Astrocyte of the spinal cord (primary cell): ENCODE measurements at regions not wholly inside any gene's neighbourhood (a gene's known extent, or its start where the extent isn't known, plus 50 kb on each side); places are given as distances from the start of the nearest gene placed in this dataset.

Experiments
- DNase-seq: peaks from one replicate; pipeline ENCODE4 v3.0.0; 2011; ENCODE audit warnings: low read depth, low spot score
- H3K4me3 ChIP-seq: 2 replicates; pipeline ENCODE4 v1.5.1; 2011; ENCODE audit warnings: low read depth, mild to moderate bottlenecking, low read length, moderate library complexity
- CTCF ChIP-seq: IDR thresholded peaks from 2 replicates; pipeline ENCODE4 v1.5.1; 2012; ENCODE audit warnings: low read depth, mild to moderate bottlenecking, low read length, inconsistent platforms
- in situ Hi-C: cut with HindIII; loops from 2 replicates; pipeline ENCODE4 v1.10.0; 2017; ENCODE audit warnings: low sequenced_read_pairs

- H3K4me3 ChIP-seq, result no peak overlapping the region
- peak; percentile 62 for DNase-seq
- in situ Hi-C loops, result no loop called here
- TF ChIP-seq CTCF, result no peak
Observed at GRCh38 chr3:16085884-16086608, 88.4 kb upstream of the GALNT15 start.

GRCh38 chr3:16086690-16087089, 87.8 kb upstream of the GALNT15 start:
- in situ Hi-C loops, result no loop called here
- TF ChIP-seq CTCF, result no peak
- DNase-seq, result no peak
- no peak overlapping the region for H3K4me3 ChIP-seq

- DNase-seq, result peak; percentile 16
- in situ Hi-C loops, result no loop called here
- TF ChIP-seq CTCF, result no peak
Observed at GRCh38 chr3:16088496-16088895, 86.0 kb upstream of the GALNT15 start.

GRCh38 chr3:16089521-16089920, 85.0 kb upstream of the GALNT15 start:
- no peak for TF ChIP-seq CTCF
- DNase-seq, result no peak
- in situ Hi-C loops, result no loop called here
- no peak overlapping the region for H3K4me3 ChIP-seq

More at GRCh38 chr3:16088496-16088895, 86.0 kb upstream of the GALNT15 start:
- H3K4me3 ChIP-seq, result no peak overlapping the region

- in situ Hi-C loops, result no loop called here
- peak; percentile 96 for DNase-seq
- no peak overlapping the region for H3K4me3 ChIP-seq
- TF ChIP-seq CTCF, result no peak
Observed at GRCh38 chr3:16090024-16090423, 84.5 kb upstream of the GALNT15 start.

GRCh38 chr3:16090706-16091105, 83.8 kb upstream of the GALNT15 start:
- in situ Hi-C loops, result no loop called here
- peak; percentile 9 for DNase-seq
- TF ChIP-seq CTCF, result no peak
- no peak overlapping the region for H3K4me3 ChIP-seq
